ENCODE measurements at regions not wholly inside any gene's neighbourhood (a gene's known extent, or its start where the extent isn't known, plus 50 kb on each side); places are given as distances from the start of the nearest gene placed in this dataset.

DNA sequence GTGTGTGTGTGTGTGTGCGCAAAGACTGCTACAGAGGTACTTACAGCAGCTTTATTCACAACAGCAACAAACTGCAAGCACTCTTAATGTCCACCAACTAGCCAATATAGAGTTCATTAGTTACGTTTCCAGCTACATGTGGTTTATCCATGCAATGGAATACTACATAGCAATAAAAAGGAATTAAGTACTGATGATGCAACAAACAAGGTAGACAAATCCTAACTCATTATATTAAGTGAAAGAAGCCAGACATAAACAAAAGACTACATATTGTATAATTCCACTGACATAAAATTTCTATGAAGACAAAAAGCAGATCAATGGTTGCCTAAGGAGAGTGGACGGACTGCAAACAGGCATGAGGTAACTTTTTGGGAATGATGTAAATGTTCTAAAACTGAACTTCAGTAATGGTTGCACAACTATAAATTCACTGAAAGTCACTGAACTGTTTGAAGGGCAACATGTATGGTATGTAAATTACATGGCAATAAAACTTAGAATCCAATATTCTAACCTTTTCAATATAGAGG lies 433.7 kb downstream of the SHQ1 start:
- TF ChIP-seq POLR2A (IDR thresholded peaks at IDR 0.05; ENCODE audit: low read depth, low read length) (no peak), POU2F2 (IDR thresholded peaks at IDR 0.05; ENCODE audit: low read depth, low read length) (no peak), POLR2AphosphoS5 (IDR thresholded peaks at IDR 0.05; ENCODE audit: low read depth, low read length) (no peak), TAF1 (IDR thresholded peaks at IDR 0.05; ENCODE audit: low read depth, low read length) (no peak), SPI1 (IDR thresholded peaks at IDR 0.05; ENCODE audit: low read depth, low read length) (no peak), PAX5 (IDR thresholded peaks at IDR 0.05; ENCODE audit: insufficient read depth, low read length, severe bottlenecking) (no peak)

Measured in GM12891 (cell line).